ENCODE measurements at regions not wholly inside any gene's neighbourhood (a gene's known extent, or its start where the extent isn't known, plus 50 kb on each side); places are given as distances from the start of the nearest gene placed in this dataset.

GRCh38 chr2:7264791-7265190 is 347.6 kb downstream of the RNF144A start:
- H3K4me2 ChIP-seq, result no peak overlapping the region
- TF ChIP-seq Cebpa-rat (IDR thresholded peaks at IDR 0.05), result no peak
- no peaks in the 10 kb centered on the region for H3K27me3 ChIP-seq

GRCh38 chr2:7265286-7265685 is 348.1 kb downstream of the RNF144A start:
- Histone ChIP-seq H4K20me1 (no peaks in the 10 kb centered on the region), H3K4me2 (no peak overlapping the region), H3K4me1 (peaks cover 5 to 8% (median 7%) of the 10 kb centered on the region in 10 experiments; a peak in 13 of 20 replicates), H3K27me3 (no peaks in the 10 kb centered on the region), H3K27ac (no peak overlapping the region), H3K9me3 (replicated peaks in 1 of 11) (no peaks in the 10 kb centered on the region), H3K4me3 (no peak overlapping the region), H3K9ac (no peak overlapping the region), H3K36me3 (no peaks in the 10 kb centered on the region)
- no peak for TF ChIP-seq Cebpa-rat (IDR thresholded peaks at IDR 0.05)

More at GRCh38 chr2:7264791-7265190, 347.6 kb downstream of the RNF144A start:
- Histone ChIP-seq H3K9ac (no peak overlapping the region), H4K20me1 (no peaks in the 10 kb centered on the region), H3K36me3 (no peaks in the 10 kb centered on the region), H3K4me1 (peaks cover 5 to 8% (median 7%) of the 10 kb centered on the region in 10 experiments; a peak in 13 of 20 replicates), H3K9me3 (replicated peaks in 1 of 11) (no peaks in the 10 kb centered on the region), H3K4me3 (no peak overlapping the region), H3K27ac (no peak overlapping the region)

GRCh38 chr2:7269106-7269643 is 352.0 kb downstream of the RNF144A start:
- Histone ChIP-seq H3K9ac (no peak overlapping the region), H3K27ac (no peak overlapping the region), H3K4me2 (no peak overlapping the region), H3K4me1 (no peaks in the 10 kb centered on the region), H3K4me3 (no peak overlapping the region), H3K9me3 (replicated peaks in 1 of 11) (no peaks in the 10 kb centered on the region), H4K20me1 (no peaks in the 10 kb centered on the region), H3K27me3 (no peaks in the 10 kb centered on the region), H3K36me3 (no peaks in the 10 kb centered on the region)
- TF ChIP-seq Cebpa-rat (IDR thresholded peaks at IDR 0.05), result no peak

DNA sequence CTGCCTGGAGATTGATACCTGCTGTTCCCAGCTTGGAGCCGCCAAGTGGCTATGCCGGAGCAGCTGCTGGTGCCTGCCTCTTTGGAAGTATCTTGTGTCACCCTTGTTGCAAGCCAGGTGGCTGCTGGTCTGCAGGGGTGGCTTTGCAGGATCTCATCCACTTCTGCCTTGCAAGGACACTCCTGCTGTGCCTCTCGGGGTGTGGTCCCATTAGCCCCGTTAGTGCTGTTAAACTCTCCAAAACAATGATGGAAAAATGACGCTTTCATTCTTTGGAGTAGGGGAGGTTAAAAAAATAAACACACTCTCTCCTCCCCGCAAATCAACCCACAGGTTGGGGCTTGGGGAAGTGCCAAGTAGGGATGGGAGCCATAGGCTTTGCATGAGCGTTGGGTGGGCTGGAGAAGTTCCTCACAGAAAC is 352.8 kb downstream of the RNF144A start:
- no peak overlapping the region for H3K4me2 ChIP-seq
- no peaks in the 10 kb centered on the region for H3K27me3 ChIP-seq
- H3K27ac ChIP-seq, result no peak overlapping the region
- no peak for TF ChIP-seq Cebpa-rat (IDR thresholded peaks at IDR 0.05)
- H3K9ac ChIP-seq, result no peak overlapping the region
- no peaks in the 10 kb centered on the region for H4K20me1 ChIP-seq
- H3K4me1 ChIP-seq, result no peaks in the 10 kb centered on the region
- no peak overlapping the region for H3K4me3 ChIP-seq
- no peaks in the 10 kb centered on the region for H3K36me3 ChIP-seq
- H3K9me3 ChIP-seq (replicated peaks in 1 of 11), result no peaks in the 10 kb centered on the region

- Histone ChIP-seq H3K27me3 (no peaks in the 10 kb centered on the region), H3K9ac (no peak overlapping the region), H3K4me1 (no peaks in the 10 kb centered on the region), H4K20me1 (no peaks in the 10 kb centered on the region), H3K9me3 (replicated peaks in 1 of 11) (no peaks in the 10 kb centered on the region), H3K36me3 (no peaks in the 10 kb centered on the region), H3K27ac (no peak overlapping the region), H3K4me2 (no peak overlapping the region), H3K4me3 (no peak overlapping the region)
- no peak for TF ChIP-seq Cebpa-rat (IDR thresholded peaks at IDR 0.05)
Measured at GRCh38 chr2:7272210-7272609, 355.0 kb downstream of the RNF144A start.

- Histone ChIP-seq H3K9ac (no peak overlapping the region), H3K9me3 (replicated peaks in 1 of 11) (no peaks in the 10 kb centered on the region), H4K20me1 (no peaks in the 10 kb centered on the region), H3K4me2 (no peak overlapping the region), H3K27ac (no peak overlapping the region), H3K36me3 (no peaks in the 10 kb centered on the region), H3K4me1 (no peaks in the 10 kb centered on the region), H3K4me3 (no peak overlapping the region), H3K27me3 (no peaks in the 10 kb centered on the region)
- no peak for TF ChIP-seq Cebpa-rat (IDR thresholded peaks at IDR 0.05)
Measured at GRCh38 chr2:7278984-7279383, 361.8 kb downstream of the RNF144A start.

DNA sequence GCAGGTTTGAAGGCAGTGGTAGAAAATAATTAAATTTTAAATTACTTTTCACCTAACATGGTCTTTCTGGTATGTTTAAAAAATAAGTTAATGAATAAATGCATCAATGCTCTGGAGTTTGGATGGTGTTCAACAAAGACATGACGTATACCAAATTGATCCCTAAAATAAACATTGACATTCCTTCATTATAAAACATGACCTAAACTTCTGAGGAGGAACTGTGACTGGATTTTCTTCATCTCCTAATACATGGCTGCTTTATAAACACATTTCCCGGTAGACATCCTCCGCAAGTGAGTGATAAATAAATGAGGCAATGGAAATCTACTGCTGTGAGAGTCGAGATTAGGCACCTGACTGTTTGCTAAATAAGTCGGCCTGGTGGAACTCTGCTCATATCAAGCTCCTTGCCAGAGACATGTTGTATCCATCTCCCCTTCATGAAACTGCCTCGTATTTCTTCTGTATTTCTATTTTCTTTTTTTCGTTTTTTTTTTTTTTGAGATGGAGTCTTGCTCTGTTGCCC is 362.3 kb downstream of the RNF144A start:
- H4K20me1 ChIP-seq, result no peaks in the 10 kb centered on the region
- no peaks in the 10 kb centered on the region for H3K4me1 ChIP-seq
- H3K9me3 ChIP-seq (replicated peaks in 1 of 11), result no peaks in the 10 kb centered on the region
- H3K27me3 ChIP-seq, result no peaks in the 10 kb centered on the region
- no peak overlapping the region for H3K27ac ChIP-seq
- H3K9ac ChIP-seq, result no peak overlapping the region
- no peaks in the 10 kb centered on the region for H3K36me3 ChIP-seq
- no peak for TF ChIP-seq Cebpa-rat (IDR thresholded peaks at IDR 0.05)
- H3K4me3 ChIP-seq, result no peak overlapping the region
- H3K4me2 ChIP-seq, result no peak overlapping the region

- Histone ChIP-seq H3K9me3 (replicated peaks in 1 of 11) (no peaks in the 10 kb centered on the region), H3K9ac (no peak overlapping the region), H4K20me1 (no peaks in the 10 kb centered on the region), H3K4me2 (no peak overlapping the region), H3K4me3 (no peak overlapping the region), H3K27me3 (no peaks in the 10 kb centered on the region), H3K4me1 (no peaks in the 10 kb centered on the region), H3K36me3 (no peaks in the 10 kb centered on the region), H3K27ac (no peak overlapping the region)
- TF ChIP-seq Cebpa-rat (IDR thresholded peaks at IDR 0.05), result no peak
Measured at GRCh38 chr2:7280790-7281189, 363.6 kb downstream of the RNF144A start.

DNA sequence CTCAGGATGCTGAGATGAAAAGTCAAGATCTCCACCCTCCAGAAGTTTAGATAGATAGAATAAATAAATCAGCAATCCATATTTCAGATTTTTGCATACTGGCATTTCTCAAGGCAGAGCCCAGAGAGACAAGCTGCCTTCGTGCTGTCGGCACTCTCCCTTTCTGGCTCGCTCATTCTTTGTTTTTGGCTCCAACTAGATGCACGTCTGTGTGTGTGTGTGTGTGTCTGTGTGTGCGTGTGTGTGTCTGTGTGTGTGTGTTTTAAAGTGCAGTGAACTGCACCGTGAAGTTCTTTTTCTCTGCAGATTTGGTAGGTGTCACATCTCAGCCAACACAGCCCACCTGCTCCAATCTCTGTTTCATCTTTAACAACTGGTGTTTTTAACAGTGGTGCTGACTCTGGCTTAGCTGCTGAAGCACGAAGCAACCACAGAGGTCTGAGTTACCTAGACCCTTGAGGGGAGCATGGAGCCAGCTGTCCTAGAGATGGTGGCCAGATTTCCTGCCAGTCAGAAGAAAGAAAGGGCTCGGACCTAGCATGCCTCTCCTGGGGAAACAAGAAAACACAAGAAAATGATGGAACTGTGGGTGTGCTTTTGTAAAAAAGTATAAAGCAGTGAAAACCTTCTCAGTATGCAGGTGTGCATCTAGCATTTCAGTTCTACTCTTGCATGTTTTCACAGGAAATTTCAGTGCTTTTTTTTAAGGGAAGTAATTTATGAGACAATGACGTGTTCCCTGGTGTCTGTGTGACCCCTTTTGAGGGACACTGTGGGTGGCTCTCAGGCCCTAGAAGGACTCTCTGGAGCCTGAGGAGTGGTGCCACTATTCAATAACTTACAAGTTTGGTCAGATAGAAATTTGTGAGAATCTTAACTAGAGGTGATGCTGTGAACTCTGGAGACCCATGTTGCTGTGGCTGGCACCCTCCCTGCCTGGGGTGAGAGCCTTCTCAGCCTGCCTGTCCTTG is 364.3 kb downstream of the RNF144A start:
- no peak for TF ChIP-seq Cebpa-rat (IDR thresholded peaks at IDR 0.05)
- H3K36me3 ChIP-seq, result no peaks in the 10 kb centered on the region
- H3K9ac ChIP-seq, result no peak overlapping the region
- H3K4me3 ChIP-seq, result no peak overlapping the region
- no peak overlapping the region for H3K27ac ChIP-seq
- H4K20me1 ChIP-seq, result no peaks in the 10 kb centered on the region
- H3K4me2 ChIP-seq, result no peak overlapping the region
- no peaks in the 10 kb centered on the region for H3K27me3 ChIP-seq
- no peaks in the 10 kb centered on the region for H3K9me3 ChIP-seq (replicated peaks in 1 of 11)
- H3K4me1 ChIP-seq, result no peaks in the 10 kb centered on the region

All from BLaER1 treated with 17β-estradiol and CSF1 and Interleukin-3, amounts not matched to agents 10 nM and 100 nM (cell line).